Spleen (tissue), 11 donors: ENCODE measurements at regions not wholly inside any gene's neighbourhood (a gene's known extent, or its start where the extent isn't known, plus 50 kb on each side); places are given as distances from the start of the nearest gene placed in this dataset.

Source experiments
- DNase-seq: peaks from one replicate; pipeline ENCODE4 v3.0.0-alpha.2; 2020
- H3K27ac ChIP-seq, 8 donors: fragments of 200-600 bp; sonication (generic) in 7 of 8; 1 replicate in 4 of 8; 2 replicates in 4 of 8; pipeline versions ENCODE4 v1.5.0 to v1.8.0; 2016 to 2021; ENCODE audit warnings: inconsistent platforms in 4 of 8, mild to moderate bottlenecking in 4 of 8, moderate library complexity in 1 of 8
- H3K27me3 ChIP-seq, 7 donors: fragments of 200-600 bp; sonication (generic) in 6 of 7; replicated peaks in 1 of 7; 1 replicate in 4 of 7; 2 replicates in 3 of 7; pipeline versions ENCODE4 v1.5.0 to v1.8.0; 2016 to 2021; ENCODE audit warnings: inconsistent platforms in 3 of 7, mild to moderate bottlenecking in 1 of 7
- H3K36me3 ChIP-seq, 6 donors: fragments of 200-600 bp; sonication (generic) in 5 of 6; 1 replicate in 4 of 6; 2 replicates in 2 of 6; pipeline versions ENCODE4 v1.5.0 to v1.8.0; 2016 to 2021; ENCODE audit warnings: inconsistent platforms in 2 of 6
- H3K4me1 ChIP-seq, 6 donors: fragments of 200-600 bp; sonication (generic) in 5 of 6; 1 replicate in 3 of 6; 2 replicates in 3 of 6; pipeline versions ENCODE4 v1.5.0 to v1.8.0; 2016 to 2021; ENCODE audit warnings: inconsistent platforms in 3 of 6
- H3K4me3 ChIP-seq, 8 donors: fragments of 200-600 bp; sonication (generic) in 7 of 8; 1 replicate in 4 of 8; 2 replicates in 4 of 8; pipeline versions ENCODE4 v1.5.0 to v1.8.0; 2016 to 2021; ENCODE audit warnings: inconsistent platforms in 4 of 8, mild to moderate bottlenecking in 4 of 8, moderate library complexity in 2 of 8
- H3K9me3 ChIP-seq, 8 donors: fragments of 200-600 bp; sonication (generic) in 7 of 8; 1 replicate in 4 of 8; 2 replicates in 4 of 8; pipeline versions ENCODE4 v1.5.0 to v1.8.0; 2016 to 2021; ENCODE audit warnings: inconsistent platforms in 4 of 8
- CTCF ChIP-seq, 11 experiments: fragments of 200-600 bp in 7 of 11; fragments of 450-650 bp in 4 of 11; sonication (generic) in 4 of 11; IDR thresholded peaks in 8 of 11; conservative IDR thresholded peaks in 3 of 11; 1 replicate in 7 of 11; 2 replicates in 4 of 11; pipeline versions ENCODE4 v1.4.0 to v1.8.0; 2016 to 2021; ENCODE audit warnings: antibody characterized with exemption in 11 of 11, inconsistent platforms in 4 of 11, mild to moderate bottlenecking in 1 of 11
- POLR2A ChIP-seq, 3 donors: fragments of 450-650 bp; IDR thresholded peaks; one replicate each; pipeline ENCODE4 v1.5.1; 2017; ENCODE audit warnings: antibody characterized with exemption in 3 of 3, mild to moderate bottlenecking in 1 of 3
- POLR2AphosphoS5 ChIP-seq, 3 donors: sonication (generic); formaldehyde crosslinking; IDR thresholded peaks; one replicate each; pipeline ENCODE4 v1.5.1; 2017; ENCODE audit warnings: antibody characterized with exemption in 3 of 3
- WGBS, 5 donors: extraction: QIAGEN DNeasy Blood & Tissue Kit in 3 of 5; methylation state at CpG; one replicate each; pipeline versions ENCODE4 v1.1.5 to v1.1.7; 2013 to 2018; 5-methylcytosine and 5-hydroxymethylcytosine counted together
- intact Hi-C: fragments of 100-400 bp; cut with DNase I; formaldehyde crosslinking; loops from one replicate; pipeline ENCODE4 v1.15.0; 2023; ENCODE audit warnings: low total_unique reads
- donor health status: healthy with polysubstance abuse.
- donor health status: DM: no; HTN: no; CAD: no; lungs with moderate emphysema.
- donor health status: DM: no; HTN: no; CAD: no.
- donor health status: Bipolar disorder and iron deficiency.
- donor health status: healthy.
- donor health status: DM: no; HTN: no; CAD: no.
- donor health status: DM: yes; HTN: yes; CAD: no.

GRCh38 chr20:11529047-11529446 is 388.6 kb upstream of the BTBD3 start:
- 82 to 94% (median 90%) methylated on average over 4 of the region's 4 CpGs for WGBS, 5 donors
- H3K36me3 ChIP-seq: no peaks in the 10 kb centered on the region
- intact Hi-C loops: no loop called here
- H3K4me3 ChIP-seq: no peak overlapping the region
- no peaks in the 10 kb centered on the region for H3K27me3 ChIP-seq
- no peak for TF ChIP-seq POLR2A (IDR thresholded peaks at IDR 0.05)
- TF ChIP-seq POLR2AphosphoS5 (IDR thresholded peaks at IDR 0.05): no peak
- TF ChIP-seq CTCF (IDR thresholded peaks at IDR 0.05 in 8 of 11, conservative IDR thresholded peaks at IDR 0.05 in 3 of 11): no peak
- H3K4me1 ChIP-seq: no peaks in the 10 kb centered on the region
- DNase-seq: no peak
- no peak overlapping the region for H3K27ac ChIP-seq
- peaks cover 0 to 54% (median 33%) of the 10 kb centered on the region in 8 donors for H3K9me3 ChIP-seq

GRCh38 chr20:11537032-11537431 is 380.7 kb upstream of the BTBD3 start:
- no peaks in the 10 kb centered on the region for H3K4me1 ChIP-seq
- TF ChIP-seq POLR2AphosphoS5 (IDR thresholded peaks at IDR 0.05) (no peak), POLR2A (IDR thresholded peaks at IDR 0.05) (no peak), CTCF (IDR thresholded peaks at IDR 0.05 in 8 of 11, conservative IDR thresholded peaks at IDR 0.05 in 3 of 11) (no peak)
- no peaks in the 10 kb centered on the region for H3K36me3 ChIP-seq
- H3K4me3 ChIP-seq: no peak overlapping the region
- H3K9me3 ChIP-seq: peaks cover 0 to 10% (median 6%) of the 10 kb centered on the region in 8 donors
- intact Hi-C loops: no loop called here
- no peak overlapping the region for H3K27ac ChIP-seq
- DNase-seq: no peak
- no peaks in the 10 kb centered on the region for H3K27me3 ChIP-seq
- WGBS, 5 donors: 27 to 56% (median 49%) methylated on average over 2 of the region's 2 CpGs

- intact Hi-C loops: no loop called here
- Histone ChIP-seq H3K36me3 (no peaks in the 10 kb centered on the region), H3K4me3 (no peak overlapping the region), H3K27me3 (no peaks in the 10 kb centered on the region), H3K4me1 (peaks cover 0 to 13% (median 2%) of the 10 kb centered on the region in 6 donors), H3K9me3 (peaks cover 0 to 4% (median 0%) of the 10 kb centered on the region in 8 donors), H3K27ac (no peak overlapping the region)
- no peak for DNase-seq
- no peak for TF ChIP-seq POLR2AphosphoS5 (IDR thresholded peaks at IDR 0.05)
- TF ChIP-seq POLR2A (IDR thresholded peaks at IDR 0.05): no peak
- no peak for TF ChIP-seq CTCF (IDR thresholded peaks at IDR 0.05 in 8 of 11, conservative IDR thresholded peaks at IDR 0.05 in 3 of 11)
- WGBS, 5 donors: 70 to 83% (median 77%) methylated on average over 4 of the region's 4 CpGs
Observed at GRCh38 chr20:11539450-11539849, 378.2 kb upstream of the BTBD3 start.

- intact Hi-C loops: loop anchor here (10.0 kb wide), 1 partner anchor 266 kb away; no protein-coding TSS in a partner anchor
- DNase-seq: no peak
Observed at GRCh38 chr20:11540558-11540957, 377.1 kb upstream of the BTBD3 start.

More at GRCh38 chr20:11540558-11540957, 377.1 kb upstream of the BTBD3 start:
- peaks cover 0 to 4% (median 0%) of the 10 kb centered on the region in 8 donors for H3K9me3 ChIP-seq
- H3K27me3 ChIP-seq: no peaks in the 10 kb centered on the region
- H3K4me3 ChIP-seq: no peak overlapping the region
- WGBS, 5 donors: 72 to 90% (median 83%) methylated on average over 3 of the region's 3 CpGs
- no peaks in the 10 kb centered on the region for H3K36me3 ChIP-seq
- H3K27ac ChIP-seq: no peak overlapping the region
- TF ChIP-seq CTCF (IDR thresholded peaks at IDR 0.05 in 8 of 11, conservative IDR thresholded peaks at IDR 0.05 in 3 of 11) (no peak), POLR2AphosphoS5 (IDR thresholded peaks at IDR 0.05) (no peak), POLR2A (IDR thresholded peaks at IDR 0.05) (no peak)
- peaks cover 0 to 13% (median 2%) of the 10 kb centered on the region in 6 donors for H3K4me1 ChIP-seq
